LNCAP (cell line): ENCODE measurements at regions not wholly inside any gene's neighbourhood (a gene's known extent, or its start where the extent isn't known, plus 50 kb on each side); places are given as distances from the start of the nearest gene placed in this dataset.

Source experiments
- CTCF ChIP-seq: fragments of 450-650 bp; IDR thresholded peaks from 2 replicates; pipeline ENCODE4 v1.5.1; 2017; ENCODE audit warnings: mild to moderate bottlenecking

GRCh38 chr7:25894902-25895791 lies 256.9 kb upstream of the NFE2L3 start:
- TF ChIP-seq CTCF: peak; percentile 20; the same call in 1 of the 2 replicates

- TF ChIP-seq CTCF: no peak
Observed at GRCh38 chr7:25895792-25896171, 256.2 kb upstream of the NFE2L3 start.

- TF ChIP-seq CTCF: no peak
Observed at GRCh38 chr7:25897261-25897782, 254.7 kb upstream of the NFE2L3 start.

- TF ChIP-seq CTCF: no peak
Observed at GRCh38 chr7:25900245-25900644, 251.8 kb upstream of the NFE2L3 start.

- no peak for TF ChIP-seq CTCF
Observed at GRCh38 chr7:25900877-25901276, 251.1 kb upstream of the NFE2L3 start.

- TF ChIP-seq CTCF: no peak
Observed at GRCh38 chr7:25901658-25902057, 250.3 kb upstream of the NFE2L3 start.

- TF ChIP-seq CTCF: no peak
Observed at GRCh38 chr7:25906003-25906402, 246.0 kb upstream of the NFE2L3 start.
